Ishikawa (cell line): ENCODE measurements at regions not wholly inside any gene's neighbourhood (a gene's known extent, or its start where the extent isn't known, plus 50 kb on each side); places are given as distances from the start of the nearest gene placed in this dataset.

ENCODE experiments used
- CEBPB ChIP-seq: IDR thresholded peaks from 2 replicates; pipeline ENCODE4 v1.6.1; 2012
- CREB1 ChIP-seq: IDR thresholded peaks from 2 replicates; pipeline ENCODE4 v1.6.1; 2012; ENCODE audit warnings: low read depth
- EGR1 ChIP-seq: IDR thresholded peaks from 2 replicates; pipeline ENCODE4 v1.6.1; 2012
- EP300 ChIP-seq: IDR thresholded peaks from 2 replicates; pipeline ENCODE4 v1.6.1; 2012; ENCODE audit warnings: borderline replicate concordance
- MAX ChIP-seq: IDR thresholded peaks from 2 replicates; pipeline ENCODE4 v1.6.1; 2012
- NFIC ChIP-seq: IDR thresholded peaks from 2 replicates; pipeline ENCODE4 v1.6.1; 2012
- RAD21 ChIP-seq: IDR thresholded peaks from 2 replicates; pipeline ENCODE4 v1.6.1; 2012; ENCODE audit warnings: low read depth
- REST ChIP-seq: IDR thresholded peaks from 2 replicates; pipeline ENCODE4 v1.6.1; 2012; ENCODE audit warnings: low read depth, mild to moderate bottlenecking
- TCF12 ChIP-seq: IDR thresholded peaks from 2 replicates; pipeline ENCODE4 v1.6.1; 2012; ENCODE audit warnings: low read depth
- TEAD4 ChIP-seq: IDR thresholded peaks from 2 replicates; pipeline ENCODE4 v1.6.1; 2012
- YY1 ChIP-seq: IDR thresholded peaks from 2 replicates; pipeline ENCODE4 v1.6.1; 2012; ENCODE audit warnings: low read depth

- no peak for TF ChIP-seq MAX
- no peak for TF ChIP-seq EP300
- TF ChIP-seq YY1, result no peak
- no peak for TF ChIP-seq RAD21
- no peak for TF ChIP-seq TEAD4
- TF ChIP-seq NFIC, result no peak
- TF ChIP-seq CEBPB, result no peak
- no peak for TF ChIP-seq EGR1
- no peak for TF ChIP-seq REST
- TF ChIP-seq CREB1, result no peak
- TF ChIP-seq TCF12, result no peak
Observed at GRCh38 chr2:61693744-61694143, 155.6 kb upstream of the XPO1 start.
